ENCODE measurements at regions not wholly inside any gene's neighbourhood (a gene's known extent, or its start where the extent isn't known, plus 50 kb on each side); places are given as distances from the start of the nearest gene placed in this dataset.
"Not testable (repeated sequence)": the region's sequence is repeated elsewhere in the genome, so short reads cannot be mapped to it uniquely, and the experiment has no call there.

GRCh38 chr1:81192647-81193642, 607.8 kb upstream of the ADGRL2 start:
- no peak overlapping the region for H3K4me3 ChIP-seq (ENCODE audit: low read length)
- DNase-seq: no peak
- peaks cover 20% of the 10 kb centered on the region for H3K9me3 ChIP-seq (ENCODE audit: low read length)

GRCh38 chr1:81190003-81190402, 610.7 kb upstream of the ADGRL2 start:
- H3K4me3 ChIP-seq (ENCODE audit: low read length): no peak overlapping the region

More at GRCh38 chr1:81192647-81193642, 607.8 kb upstream of the ADGRL2 start:
- no peak overlapping the region for H3K4me2 ChIP-seq (ENCODE audit: low read depth, low read length, poor library complexity, severe bottlenecking)
- no peak overlapping the region for H3K27ac ChIP-seq (ENCODE audit: low read length)
- no peaks in the 10 kb centered on the region for H4K20me1 ChIP-seq (ENCODE audit: insufficient read depth, low read depth, low read length)
- no peaks in the 10 kb centered on the region for H3K27me3 ChIP-seq (ENCODE audit: low read length)
- H3K9ac ChIP-seq (ENCODE audit: low read length): no peak overlapping the region
- no peak overlapping the region for H2AFZ ChIP-seq (ENCODE audit: low read length)
- H3K79me2 ChIP-seq (ENCODE audit: low read length): no peaks in the 10 kb centered on the region
- no peaks in the 10 kb centered on the region for H3K4me1 ChIP-seq (ENCODE audit: low read length)
- H3K36me3 ChIP-seq (ENCODE audit: insufficient read depth, low read length): no peaks in the 10 kb centered on the region
- no peaks in the 10 kb centered on the region for H3K9me2 ChIP-seq (replicated peaks; ENCODE audit: insufficient read depth, low read length)

GRCh38 chr1:81187635-81188034, 613.1 kb upstream of the ADGRL2 start:
- Histone ChIP-seq H2AFZ (ENCODE audit: low read length) (no peak overlapping the region), H3K36me3 (ENCODE audit: insufficient read depth, low read length) (no peaks in the 10 kb centered on the region), H3K4me3 (ENCODE audit: low read length) (no peak overlapping the region), H3K9me2 (replicated peaks; ENCODE audit: insufficient read depth, low read length) (no peaks in the 10 kb centered on the region), H3K27ac (ENCODE audit: low read length) (no peak overlapping the region), H4K20me1 (ENCODE audit: insufficient read depth, low read depth, low read length) (no peaks in the 10 kb centered on the region), H3K4me1 (ENCODE audit: low read length) (no peaks in the 10 kb centered on the region), H3K79me2 (ENCODE audit: low read length) (no peaks in the 10 kb centered on the region), H3K4me2 (ENCODE audit: low read depth, low read length, poor library complexity, severe bottlenecking) (no peak overlapping the region), H3K9ac (ENCODE audit: low read length) (no peak overlapping the region), H3K27me3 (ENCODE audit: low read length) (no peaks in the 10 kb centered on the region), H3K9me3 (ENCODE audit: low read length) (peaks cover 24% of the 10 kb centered on the region)
- no peak for DNase-seq

More at GRCh38 chr1:81190003-81190402, 610.7 kb upstream of the ADGRL2 start:
- DNase-seq: no peak
- Histone ChIP-seq H3K36me3 (ENCODE audit: insufficient read depth, low read length) (no peaks in the 10 kb centered on the region), H3K9me2 (replicated peaks; ENCODE audit: insufficient read depth, low read length) (no peaks in the 10 kb centered on the region), H3K4me1 (ENCODE audit: low read length) (no peaks in the 10 kb centered on the region), H2AFZ (ENCODE audit: low read length) (no peak overlapping the region), H4K20me1 (ENCODE audit: insufficient read depth, low read depth, low read length) (no peaks in the 10 kb centered on the region), H3K4me2 (ENCODE audit: low read depth, low read length, poor library complexity, severe bottlenecking) (no peak overlapping the region), H3K27me3 (ENCODE audit: low read length) (no peaks in the 10 kb centered on the region), H3K9ac (ENCODE audit: low read length) (no peak overlapping the region), H3K79me2 (ENCODE audit: low read length) (no peaks in the 10 kb centered on the region), H3K27ac (ENCODE audit: low read length) (no peak overlapping the region), H3K9me3 (ENCODE audit: low read length) (peaks cover 32% of the 10 kb centered on the region)

- Histone ChIP-seq H3K9me3 (ENCODE audit: low read length) (peaks cover 24% of the 10 kb centered on the region), H3K27me3 (ENCODE audit: low read length) (no peaks in the 10 kb centered on the region), H4K20me1 (ENCODE audit: insufficient read depth, low read depth, low read length) (no peaks in the 10 kb centered on the region)
Measured at GRCh38 chr1:81186261-81186660, 614.5 kb upstream of the ADGRL2 start.

GRCh38 chr1:81183553-81183952, 617.2 kb upstream of the ADGRL2 start:
- H2AFZ ChIP-seq (ENCODE audit: low read length): no peak overlapping the region
- no peak for DNase-seq
- H4K20me1 ChIP-seq (ENCODE audit: insufficient read depth, low read depth, low read length): no peaks in the 10 kb centered on the region
- H3K79me2 ChIP-seq (ENCODE audit: low read length): no peaks in the 10 kb centered on the region
- peaks cover 24% of the 10 kb centered on the region; the same call in 1 of the 2 replicates for H3K9me3 ChIP-seq (ENCODE audit: low read length)
- no peaks in the 10 kb centered on the region for H3K27me3 ChIP-seq (ENCODE audit: low read length)
- no peak overlapping the region for H3K27ac ChIP-seq (ENCODE audit: low read length)
- H3K9me2 ChIP-seq (replicated peaks; ENCODE audit: insufficient read depth, low read length): no peaks in the 10 kb centered on the region
- H3K4me3 ChIP-seq (ENCODE audit: low read length): no peak overlapping the region
- no peaks in the 10 kb centered on the region for H3K36me3 ChIP-seq (ENCODE audit: insufficient read depth, low read length)
- H3K9ac ChIP-seq (ENCODE audit: low read length): no peak overlapping the region
- no peaks in the 10 kb centered on the region for H3K4me1 ChIP-seq (ENCODE audit: low read length)
- H3K4me2 ChIP-seq (ENCODE audit: low read depth, low read length, poor library complexity, severe bottlenecking): no peak overlapping the region

More at GRCh38 chr1:81186261-81186660, 614.5 kb upstream of the ADGRL2 start:
- DNase-seq: no peak
- H3K79me2 ChIP-seq (ENCODE audit: low read length): no peaks in the 10 kb centered on the region
- no peak overlapping the region for H3K4me3 ChIP-seq (ENCODE audit: low read length)
- no peaks in the 10 kb centered on the region for H3K9me2 ChIP-seq (replicated peaks; ENCODE audit: insufficient read depth, low read length)
- no peak overlapping the region for H2AFZ ChIP-seq (ENCODE audit: low read length)
- H3K4me1 ChIP-seq (ENCODE audit: low read length): no peaks in the 10 kb centered on the region
- H3K36me3 ChIP-seq (ENCODE audit: insufficient read depth, low read length): no peaks in the 10 kb centered on the region
- no peak overlapping the region for H3K9ac ChIP-seq (ENCODE audit: low read length)
- H3K27ac ChIP-seq (ENCODE audit: low read length): no peak overlapping the region
- H3K4me2 ChIP-seq (ENCODE audit: low read depth, low read length, poor library complexity, severe bottlenecking): no peak overlapping the region

- no peak for DNase-seq
- Histone ChIP-seq H3K27ac (ENCODE audit: low read length) (no peak overlapping the region), H3K4me3 (ENCODE audit: low read length) (no peak overlapping the region), H3K4me2 (ENCODE audit: low read depth, low read length, poor library complexity, severe bottlenecking) (no peak overlapping the region), H3K9ac (ENCODE audit: low read length) (no peak overlapping the region), H3K9me2 (replicated peaks; ENCODE audit: insufficient read depth, low read length) (no peaks in the 10 kb centered on the region), H3K27me3 (ENCODE audit: low read length) (no peaks in the 10 kb centered on the region), H3K4me1 (ENCODE audit: low read length) (no peaks in the 10 kb centered on the region), H2AFZ (ENCODE audit: low read length) (no peak overlapping the region), H3K79me2 (ENCODE audit: low read length) (no peaks in the 10 kb centered on the region), H3K9me3 (ENCODE audit: low read length) (peaks cover 22% of the 10 kb centered on the region; the same call in 1 of the 2 replicates), H3K36me3 (ENCODE audit: insufficient read depth, low read length) (no peaks in the 10 kb centered on the region), H4K20me1 (ENCODE audit: insufficient read depth, low read depth, low read length) (no peaks in the 10 kb centered on the region)
Measured at GRCh38 chr1:81183051-81183450, 617.7 kb upstream of the ADGRL2 start.

- no peak for DNase-seq
- no peaks in the 10 kb centered on the region for H3K36me3 ChIP-seq (ENCODE audit: insufficient read depth, low read length)
- peaks cover 26% of the 10 kb centered on the region for H3K9me3 ChIP-seq (ENCODE audit: low read length)
- no peak overlapping the region for H2AFZ ChIP-seq (ENCODE audit: low read length)
- H3K4me2 ChIP-seq (ENCODE audit: low read depth, low read length, poor library complexity, severe bottlenecking): no peak overlapping the region
- no peaks in the 10 kb centered on the region for H3K9me2 ChIP-seq (replicated peaks; ENCODE audit: insufficient read depth, low read length)
- no peak overlapping the region for H3K9ac ChIP-seq (ENCODE audit: low read length)
- no peaks in the 10 kb centered on the region for H3K79me2 ChIP-seq (ENCODE audit: low read length)
- no peaks in the 10 kb centered on the region for H4K20me1 ChIP-seq (ENCODE audit: insufficient read depth, low read depth, low read length)
- no peaks in the 10 kb centered on the region for H3K27me3 ChIP-seq (ENCODE audit: low read length)
- no peak overlapping the region for H3K27ac ChIP-seq (ENCODE audit: low read length)
- H3K4me3 ChIP-seq (ENCODE audit: low read length): no peak overlapping the region
- H3K4me1 ChIP-seq (ENCODE audit: low read length): no peaks in the 10 kb centered on the region
Measured at GRCh38 chr1:81179242-81179641, 621.5 kb upstream of the ADGRL2 start.

GRCh38 chr1:81178431-81179093, 622.2 kb upstream of the ADGRL2 start:
- DNase-seq; H3K4me3 ChIP-seq (ENCODE audit: low read length); H3K27me3 ChIP-seq (ENCODE audit: low read length); H3K79me2 ChIP-seq (ENCODE audit: low read length); H3K4me2 ChIP-seq (ENCODE audit: low read depth, low read length, poor library complexity, severe bottlenecking); H3K9me2 ChIP-seq (replicated peaks; ENCODE audit: insufficient read depth, low read length); H2AFZ ChIP-seq (ENCODE audit: low read length); H3K36me3 ChIP-seq (ENCODE audit: insufficient read depth, low read length); H4K20me1 ChIP-seq (ENCODE audit: insufficient read depth, low read depth, low read length); H3K27ac ChIP-seq (ENCODE audit: low read length); H3K9ac ChIP-seq (ENCODE audit: low read length); H3K4me1 ChIP-seq (ENCODE audit: low read length): not testable (repeated sequence)
- peaks cover 33% of the 10 kb centered on the region for H3K9me3 ChIP-seq (ENCODE audit: low read length)
